Body of pancreas (tissue), 4 donors: ENCODE measurements at regions not wholly inside any gene's neighbourhood (a gene's known extent, or its start where the extent isn't known, plus 50 kb on each side); places are given as distances from the start of the nearest gene placed in this dataset.

ENCODE experiments used
- CTCF ChIP-seq, 7 experiments: fragments of 450-650 bp in 4 of 7; fragments of 200-600 bp in 3 of 7; sonication (generic) in 3 of 7; IDR thresholded peaks; one replicate each; pipeline ENCODE4 v1.5.1; 2016 to 2019; ENCODE audit warnings: antibody characterized with exemption in 7 of 7
- POLR2A ChIP-seq, 3 donors: fragments of 450-650 bp; IDR thresholded peaks; one replicate each; pipeline ENCODE4 v1.6.1; 2016; ENCODE audit warnings: antibody characterized with exemption in 3 of 3, mild to moderate bottlenecking in 2 of 3

GRCh38 chr5:36459176-36460135, 146.9 kb upstream of the SLC1A3 start:
- peak in 2 of 7 experiments; percentile 3 to 24 for TF ChIP-seq CTCF (IDR thresholded peaks at IDR 0.05)
- no peak for TF ChIP-seq POLR2A (IDR thresholded peaks at IDR 0.05)
